ENCODE measurements at regions not wholly inside any gene's neighbourhood (a gene's known extent, or its start where the extent isn't known, plus 50 kb on each side); places are given as distances from the start of the nearest gene placed in this dataset.

- TF ChIP-seq EP300 (IDR thresholded peaks at IDR 0.05), result no peak
- no peak for TF ChIP-seq CTCF (IDR thresholded peaks at IDR 0.05)
These were observed 123.8 kb downstream of the CCDC71L start for GRCh38 chr7:106537119-106537518.
